Vagina (tissue), 2 donors: ENCODE measurements at regions not wholly inside any gene's neighbourhood (a gene's known extent, or its start where the extent isn't known, plus 50 kb on each side); places are given as distances from the start of the nearest gene placed in this dataset.

Experiments used
- CTCF ChIP-seq, 3 experiments: fragments of 450-650 bp in 2 of 3; fragments of 200-600 bp in 1 of 3; sonication (generic) in 1 of 3; IDR thresholded peaks; one replicate each; pipeline ENCODE4 v1.5.1; 2017 to 2019; ENCODE audit warnings: antibody characterized with exemption in 3 of 3, mild to moderate bottlenecking in 2 of 3, moderate library complexity in 2 of 3
- POLR2A ChIP-seq, 2 donors: fragments of 450-650 bp; IDR thresholded peaks; one replicate each; pipeline ENCODE4 v1.6.1; 2017; ENCODE audit warnings: antibody characterized with exemption in 2 of 2, mild to moderate bottlenecking in 2 of 2, moderate library complexity in 2 of 2

- TF ChIP-seq CTCF (IDR thresholded peaks at IDR 0.05): no peak
- no peak for TF ChIP-seq POLR2A (IDR thresholded peaks at IDR 0.05)
Observed at GRCh38 chr4:173859091-173859713, 329.2 kb upstream of the HAND2 start.
